H1 (cell line): ENCODE measurements at regions not wholly inside any gene's neighbourhood (a gene's known extent, or its start where the extent isn't known, plus 50 kb on each side); places are given as distances from the start of the nearest gene placed in this dataset.

ENCODE experiments used
- ATF2 ChIP-seq: IDR thresholded peaks from 2 replicates; pipeline ENCODE4 v1.6.1; 2012; ENCODE audit warnings: low read length, inconsistent platforms
- BACH1 ChIP-seq: IDR thresholded peaks from 2 replicates; pipeline ENCODE4 v1.6.1; 2012; ENCODE audit warnings: low read length, improper control_type of control experiment
- CBX8 ChIP-seq: fragments of 300-800, 300-1000 bp; sonication (generic); IDR thresholded peaks from 2 replicates; pipeline ENCODE4 v1.7.1; 2016; ENCODE audit warnings: low read depth, low read length, borderline replicate concordance
- CREB1 ChIP-seq: IDR thresholded peaks from 2 replicates; pipeline ENCODE4 v1.6.1; 2012; ENCODE audit warnings: inconsistent platforms
- GABPA ChIP-seq: IDR thresholded peaks from 2 replicates; pipeline ENCODE4 v1.6.1; 2011; ENCODE audit warnings: mild to moderate bottlenecking, low read length, moderate library complexity, borderline replicate concordance; ENCODE audit not compliant: insufficient read depth
- POLR2A ChIP-seq, 2 experiments: IDR thresholded peaks; 1 replicate in 1 of 2; 2 replicates in 1 of 2; pipeline ENCODE4 v1.6.1; 2011; ENCODE audit warnings: low read depth in 2 of 2, low read length in 2 of 2, mild to moderate bottlenecking in 2 of 2; ENCODE audit errors: control extremely low read depth in 1 of 2
- TEAD4 ChIP-seq: IDR thresholded peaks from 2 replicates; pipeline ENCODE4 v1.6.1; 2012; ENCODE audit warnings: low read depth, low read length, inconsistent platforms, mixed read lengths

- TF ChIP-seq ATF2 (no peak), GABPA (no peak), CREB1 (no peak), CBX8 (no peak), BACH1 (no peak), TEAD4 (no peak), POLR2A (IDR thresholded peaks at IDR 0.05; ENCODE audit: control extremely low read depth in 1 of 2, low read depth in 2 of 2, low read length in 2 of 2) (no peak)
These were observed 550.5 kb upstream of the MARCKS start (continued) for GRCh38 chr6:113306552-113307145.
